AG20443 (cell line): ENCODE measurements at regions not wholly inside any gene's neighbourhood (a gene's known extent, or its start where the extent isn't known, plus 50 kb on each side); places are given as distances from the start of the nearest gene placed in this dataset.
"Not testable (repeated sequence)": the region's sequence is repeated elsewhere in the genome, so short reads cannot be mapped to it uniquely, and the experiment has no call there.

ENCODE experiments used
- DNase-seq: peaks from one replicate; pipeline ENCODE4 v3.0.0; 2012; ENCODE audit warnings: low spot score, mixed read lengths

DNA sequence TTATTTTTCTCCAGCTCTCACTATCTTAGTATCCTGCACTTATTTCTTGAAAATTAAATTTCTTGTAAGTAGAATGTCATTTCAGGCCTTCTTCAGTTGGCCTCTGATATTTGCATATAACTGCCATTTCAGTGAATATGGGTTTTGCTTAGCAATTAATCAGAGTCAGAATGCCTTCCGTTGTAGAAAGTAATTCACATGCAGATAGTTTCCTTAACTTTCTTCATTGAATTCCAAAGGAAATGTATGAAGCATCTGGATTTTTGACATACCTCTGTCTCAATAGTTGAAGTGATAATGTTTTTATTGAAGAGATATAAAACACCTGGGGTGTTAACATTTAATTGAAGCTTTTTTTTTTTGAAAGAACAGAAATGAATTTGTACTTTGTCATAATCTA lies 914.1 kb upstream of the NXPH2 start:
- DNase-seq: no peak

DNA sequence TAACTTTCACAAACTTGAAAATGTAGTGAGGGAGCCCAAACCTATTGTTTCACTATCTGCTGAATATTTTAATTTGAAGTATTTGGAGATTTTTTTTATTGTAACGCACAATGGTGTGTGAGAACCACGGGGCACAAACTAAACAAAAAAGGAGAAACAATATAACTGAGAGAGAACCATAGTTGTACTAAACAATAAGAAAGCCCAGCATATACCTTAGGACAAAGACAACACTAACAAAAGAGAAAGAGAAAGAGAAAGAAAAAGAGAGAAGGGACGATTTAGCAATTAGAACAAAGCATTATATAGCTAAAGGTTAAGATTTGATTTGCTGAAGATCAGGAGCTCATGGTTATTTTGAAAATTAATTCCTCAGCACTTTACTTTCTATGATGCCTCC lies 906.0 kb upstream of the NXPH2 start:
- no peak for DNase-seq

DNA sequence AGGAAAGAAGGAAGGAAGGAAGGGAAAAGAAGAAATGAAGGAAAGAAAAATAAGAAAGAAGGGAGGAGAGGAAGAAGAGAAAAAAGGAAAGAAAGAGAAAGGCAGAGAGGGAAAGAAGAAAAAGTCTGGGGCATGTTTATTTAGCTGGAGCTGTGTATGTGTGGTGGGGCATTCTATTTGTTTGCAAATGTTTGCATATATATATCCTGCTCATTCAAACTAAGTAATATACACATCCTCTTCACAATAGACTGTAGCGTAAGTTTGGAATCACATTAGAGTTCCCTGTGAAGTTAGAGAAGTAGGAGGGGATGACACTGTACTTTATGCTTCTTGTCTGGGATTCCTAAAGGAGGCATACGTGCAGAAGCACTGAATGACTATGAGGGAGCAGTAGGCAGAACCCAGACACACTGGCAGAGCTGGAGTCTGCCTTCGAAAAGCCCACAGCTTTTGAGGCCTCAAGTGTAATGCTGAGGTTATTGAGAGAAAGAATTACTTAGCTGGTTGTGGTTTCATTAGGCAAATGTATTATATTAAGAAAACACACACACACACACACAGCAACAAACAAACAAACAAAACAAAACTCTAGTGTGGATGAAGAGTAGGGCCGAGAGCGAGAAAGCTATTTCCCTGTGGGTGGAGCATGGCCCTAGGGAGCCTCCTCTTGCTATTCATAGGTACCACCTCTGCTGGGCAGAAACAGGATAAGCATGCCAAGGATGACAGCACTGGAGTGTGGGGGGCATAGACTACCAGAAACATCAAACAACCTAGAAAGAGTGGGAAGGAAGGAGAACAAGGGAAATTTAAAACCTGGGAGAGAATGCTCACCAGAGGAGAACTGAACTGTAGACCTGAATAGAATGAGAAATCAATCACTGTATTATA lies 905.1 kb upstream of the NXPH2 start:
- no peak for DNase-seq

GRCh38 chr2:139684286-139684860 lies 904.2 kb upstream of the NXPH2 start:
- DNase-seq: no peak

DNA sequence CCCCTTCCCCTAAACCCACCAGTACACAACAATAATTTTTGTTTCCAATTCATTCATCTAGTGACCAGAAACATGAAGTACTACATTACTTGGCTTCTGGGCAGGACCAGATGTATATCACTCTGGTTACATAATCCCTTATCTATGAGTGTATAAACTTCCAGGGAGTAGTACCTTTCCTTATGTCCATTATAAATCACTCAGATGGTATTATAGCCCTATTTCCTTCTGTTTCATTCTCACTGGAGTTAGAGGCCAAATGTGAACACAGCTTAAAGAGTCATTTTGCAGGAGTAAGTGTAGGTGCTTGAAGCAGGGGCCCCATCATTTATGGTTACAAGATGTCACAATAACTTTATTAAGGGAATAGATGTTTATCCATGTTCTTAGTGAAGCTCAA lies 894.4 kb upstream of the NXPH2 start:
- DNase-seq: no peak

- DNase-seq: not testable (repeated sequence)
Measured at GRCh38 chr2:139673447-139673846, 893.3 kb upstream of the NXPH2 start.

GRCh38 chr2:139669675-139670074 lies 889.5 kb upstream of the NXPH2 start:
- DNase-seq: no peak

- DNase-seq: no peak
Measured at GRCh38 chr2:139652385-139652784, 872.2 kb upstream of the NXPH2 start.

DNA sequence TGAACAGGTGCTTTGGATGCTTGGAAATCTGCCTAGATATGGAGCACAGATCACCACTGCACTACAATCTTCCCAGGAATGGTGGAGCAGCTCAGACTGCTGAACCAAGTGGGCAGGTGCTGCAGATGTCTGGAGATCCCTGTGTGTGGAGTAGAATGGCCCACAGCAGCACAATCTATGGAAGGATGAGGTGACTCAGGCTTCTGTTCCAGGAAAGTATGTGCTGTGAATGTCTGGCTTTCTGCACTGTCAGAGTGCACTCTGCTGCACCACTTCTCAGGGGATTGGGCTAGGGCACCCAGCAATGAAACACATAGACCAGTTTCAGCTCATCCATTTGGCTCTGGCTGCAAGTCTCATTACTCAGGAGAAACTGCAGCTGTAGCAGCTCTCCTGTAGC lies 865.4 kb upstream of the NXPH2 start:
- no peak for DNase-seq

DNA sequence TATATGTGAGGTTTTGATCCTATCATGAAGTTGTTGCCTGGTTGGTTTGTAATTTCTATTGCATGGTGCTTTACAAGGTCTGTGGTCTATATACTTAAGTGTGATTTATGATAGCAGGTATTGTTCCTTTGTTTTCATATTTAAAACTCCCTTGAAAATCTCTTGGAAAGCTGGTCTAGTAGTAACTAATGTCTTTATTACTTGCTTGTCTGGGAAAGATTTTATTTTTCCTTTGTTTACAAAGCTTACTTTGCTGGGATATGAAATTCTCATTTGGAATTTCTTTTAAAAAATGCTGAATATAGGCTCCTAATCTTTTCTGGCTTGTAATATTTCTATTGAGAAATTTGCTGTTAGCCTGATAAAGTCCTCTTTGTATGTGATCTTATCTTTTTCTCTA lies 862.9 kb upstream of the NXPH2 start:
- DNase-seq: no peak

DNA sequence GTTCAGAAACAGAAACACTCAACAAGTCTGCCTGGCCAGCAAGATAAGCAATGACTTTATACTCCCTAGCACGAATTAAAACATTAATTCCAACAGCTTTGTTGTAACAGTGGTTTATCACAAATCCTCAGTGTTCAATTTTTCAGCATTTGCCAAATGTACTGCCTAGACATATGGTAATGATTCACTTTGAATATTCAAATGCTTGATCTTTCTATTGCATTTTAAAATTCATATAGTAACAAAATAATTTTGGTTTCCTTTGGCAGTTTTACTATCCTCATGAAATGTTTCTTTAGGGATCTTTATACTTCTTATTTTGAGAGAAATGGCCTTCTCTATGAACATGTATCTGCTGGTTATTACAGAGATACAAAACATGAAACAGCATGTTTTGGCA lies 851.8 kb upstream of the NXPH2 start:
- DNase-seq: no peak

- no peak for DNase-seq
Measured at GRCh38 chr2:139628931-139629330, 848.7 kb upstream of the NXPH2 start.

DNA sequence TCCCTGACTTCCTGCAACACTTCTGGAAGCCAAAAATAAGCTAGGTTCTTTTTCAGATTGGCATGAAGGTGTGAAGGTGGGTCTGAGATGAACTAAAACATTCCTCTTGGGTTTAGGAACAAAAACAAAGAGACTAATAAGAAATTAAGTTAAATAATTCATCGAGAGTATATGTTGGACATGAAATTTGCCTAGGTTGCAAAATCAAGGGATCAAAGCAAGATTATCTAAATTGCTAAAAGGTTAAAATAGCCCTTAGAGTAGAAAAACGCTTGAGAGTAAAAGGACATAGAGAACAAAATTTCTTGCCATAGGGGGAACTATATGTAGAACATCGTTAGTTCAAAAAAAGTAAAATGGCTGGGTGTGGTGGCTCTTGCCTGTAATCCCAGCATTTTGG lies 845.9 kb upstream of the NXPH2 start:
- DNase-seq: no peak

- DNase-seq: no peak
Measured at GRCh38 chr2:139622691-139623090, 842.5 kb upstream of the NXPH2 start.

DNA sequence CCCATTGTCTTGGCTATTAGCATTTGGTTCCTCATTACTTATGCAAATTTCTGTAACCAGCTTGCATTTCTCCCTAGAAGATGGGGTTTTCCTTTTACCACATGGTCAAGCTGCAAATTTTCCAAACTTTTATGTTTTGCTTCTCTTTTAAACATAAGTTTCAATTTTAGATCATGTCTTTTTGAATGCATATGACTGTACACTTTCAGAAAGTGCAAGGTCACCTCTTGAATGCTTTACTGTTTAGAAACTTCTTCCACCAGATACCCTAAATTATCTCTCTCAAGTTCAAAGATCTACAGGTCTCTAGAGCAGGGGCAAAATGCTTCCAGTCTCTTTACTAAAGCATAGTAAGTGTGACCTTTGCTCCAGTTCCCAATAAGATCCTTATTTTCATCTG lies 837.6 kb upstream of the NXPH2 start:
- DNase-seq: no peak

GRCh38 chr2:139613264-139613663 lies 833.1 kb upstream of the NXPH2 start:
- DNase-seq: no peak

DNA sequence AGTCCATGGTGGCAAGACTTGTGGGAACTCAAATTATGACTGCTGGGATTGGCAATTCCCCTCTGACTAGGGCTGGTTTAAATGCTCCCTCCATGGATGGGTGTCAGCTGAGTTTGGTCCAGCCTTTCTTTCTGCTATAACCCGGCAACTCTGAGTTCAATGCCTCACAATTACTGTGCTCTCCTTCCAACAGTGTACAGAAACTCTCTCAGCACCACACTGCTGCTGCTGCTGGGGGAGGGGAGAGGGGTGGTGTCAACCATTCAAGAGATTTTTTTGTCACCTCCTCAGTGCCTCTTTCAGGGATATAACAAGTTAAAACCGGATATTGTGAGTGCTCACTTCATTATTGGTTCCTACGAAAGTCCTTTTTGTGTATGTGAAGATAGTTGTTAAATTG lies 830.3 kb upstream of the NXPH2 start:
- DNase-seq: no peak

- no peak for DNase-seq
Measured at GRCh38 chr2:139609109-139609508, 828.9 kb upstream of the NXPH2 start.

DNA sequence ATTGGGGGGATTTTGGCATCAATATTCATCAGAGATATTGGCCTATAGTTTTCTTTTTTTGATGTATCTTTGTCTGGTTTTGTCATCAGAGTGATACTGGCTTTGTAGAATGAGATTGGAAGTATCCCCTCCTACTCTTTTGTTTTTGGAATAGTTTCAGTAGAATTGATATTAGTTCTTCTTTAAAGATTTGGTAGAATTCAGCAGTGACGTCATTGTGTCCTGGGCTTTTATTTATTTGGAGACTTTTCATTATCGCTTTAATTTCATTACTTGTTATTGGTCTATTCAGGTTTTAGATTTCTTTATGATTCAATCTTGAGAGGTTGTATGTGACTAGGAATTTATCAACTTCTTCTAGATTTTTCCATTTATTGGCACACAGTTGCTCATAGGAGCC lies 825.5 kb upstream of the NXPH2 start:
- no peak for DNase-seq

- DNase-seq: no peak
Measured at GRCh38 chr2:139600166-139600565, 820.0 kb upstream of the NXPH2 start.

DNA sequence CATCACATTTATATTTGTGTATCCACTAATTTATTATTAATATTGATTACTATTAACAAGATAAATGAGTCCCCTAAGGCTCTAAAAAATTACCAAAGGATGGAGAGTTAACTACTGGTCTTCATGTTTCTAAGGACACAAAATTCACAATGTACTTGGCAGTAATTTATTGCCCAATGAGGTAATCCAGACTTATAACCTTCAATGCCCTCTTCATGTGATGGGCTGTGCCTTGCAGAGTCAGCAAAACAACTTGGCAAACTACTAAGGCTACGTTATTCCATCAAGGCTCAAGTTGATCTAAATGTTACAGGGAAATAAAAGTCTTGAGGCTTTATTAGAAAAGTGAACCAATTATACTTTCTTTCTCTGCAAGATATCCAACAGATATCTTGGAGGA lies 804.9 kb upstream of the NXPH2 start:
- DNase-seq: no peak

- DNase-seq: no peak
Measured at GRCh38 chr2:139574371-139574770, 794.2 kb upstream of the NXPH2 start.

GRCh38 chr2:139556789-139557188 lies 776.6 kb upstream of the NXPH2 start:
- no peak for DNase-seq

GRCh38 chr2:139550873-139551272 lies 770.7 kb upstream of the NXPH2 start:
- no peak for DNase-seq
